A549 (cell line): ENCODE measurements at regions not wholly inside any gene's neighbourhood (a gene's known extent, or its start where the extent isn't known, plus 50 kb on each side); places are given as distances from the start of the nearest gene placed in this dataset.

Experiments
- ATAC-seq, 2 experiments: fragments of 200-7000 bp in 1 of 2; fragments of >200 bp in 1 of 2; cut with Nextera tagmentation in 1 of 2; cut with Tn5 transposase in 1 of 2; 3 replicates each; pipeline versions ENCODE4 v1.8.0 to v1.9.1; 2018 to 2020; ENCODE audit warnings: mild to moderate bottlenecking in 1 of 2, moderate library complexity in 1 of 2
- CTCF ChIA-PET: fragments of 300-600 bp; sonication (Branson Sonifier 250); formaldehyde crosslinking; extraction: SDS; loops from one replicate; lab custom pipeline; 2021; ENCODE audit warnings: antibody characterized with exemption, inconsistent platforms; lab: Yijun Ruan, JAX
- POLR2A ChIA-PET: fragments of 350-600 bp; formaldehyde crosslinking; extraction: SDS; loops from one replicate; lab custom pipeline; 2021; ENCODE audit warnings: antibody characterized with exemption, inconsistent platforms; lab: Yijun Ruan, JAX
- DNase-seq, 2 experiments: peaks; one replicate each; pipeline versions ENCODE4 v3.0.0 to v3.0.0-alpha.2; 2011 to 2016; ENCODE audit warnings: low read depth in 1 of 2, low spot score in 1 of 2
- FAIRE-seq: peaks from 2 replicates; lab custom pipeline; 2011; peaks lifted over from hg19 to GRCh38; lab: Jason Lieb, UNC
- H3K27ac ChIP-seq, 2 experiments: fragments of >200 bp; sonication (Bioruptor Twin); formaldehyde crosslinking; 3 replicates each; pipeline ENCODE4 v1.5.1; 2016 to 2017
- H3K4me1 ChIP-seq: fragments of >200 bp; sonication (Bioruptor Twin); formaldehyde crosslinking; 3 replicates; pipeline ENCODE4 v1.6.1; 2016
- H3K4me2 ChIP-seq: fragments of >200 bp; sonication (Bioruptor Twin); formaldehyde crosslinking; 3 replicates; pipeline ENCODE4 v1.6.1; 2016
- H3K4me3 ChIP-seq: fragments of >200 bp; sonication (Bioruptor Twin); formaldehyde crosslinking; 3 replicates; pipeline ENCODE4 v1.5.1; 2016
- H3K9me3 ChIP-seq: fragments of >200 bp; sonication (Bioruptor Twin); formaldehyde crosslinking; 3 replicates; pipeline ENCODE4 v1.6.1; 2016
- BCL3 ChIP-seq: fragments of >200 bp; sonication (Bioruptor Twin); formaldehyde crosslinking; IDR thresholded peaks from 3 replicates; pipeline ENCODE4 v1.6.1; 2016
- CBX2 ChIP-seq: fragments of 200-600 bp; sonication (generic); IDR thresholded peaks from 2 replicates; pipeline ENCODE4 v1.6.1; 2016; ENCODE audit warnings: low read depth, mild to moderate bottlenecking, borderline replicate concordance
- CEBPB ChIP-seq, 2 experiments: fragments of >200 bp in 1 of 2; sonication (Bioruptor Twin) in 1 of 2; formaldehyde crosslinking in 1 of 2; IDR thresholded peaks; 2 replicates each; pipeline ENCODE4 v1.6.1; 2012 to 2016
- EHMT2 ChIP-seq: fragments of 200-600 bp; sonication (generic); IDR thresholded peaks from 2 replicates; pipeline ENCODE4 v1.6.1; 2016; ENCODE audit warnings: antibody characterized with exemption, low read depth, mild to moderate bottlenecking, moderate library complexity
- EP300 ChIP-seq, 2 experiments: fragments of >200 bp; sonication (Bioruptor Twin); formaldehyde crosslinking; IDR thresholded peaks; 2 replicates in 1 of 2; 3 replicates in 1 of 2; pipeline ENCODE4 v1.6.1; 2016 to 2017
- ESRRA ChIP-seq: fragments of 150-350 bp; IDR thresholded peaks from 2 replicates; pipeline ENCODE4 v1.6.1; 2014; ENCODE audit warnings: mild to moderate bottlenecking, low read length, borderline replicate concordance
- FOSL2 ChIP-seq, 2 experiments: fragments of 450-650 bp in 1 of 2; fragments of >200 bp in 1 of 2; sonication (Bioruptor Twin) in 1 of 2; formaldehyde crosslinking; IDR thresholded peaks; 2 replicates each; pipeline versions ENCODE4 v1.5.0 to v1.6.1; 2016 to 2020; ENCODE audit warnings: mild to moderate bottlenecking in 1 of 2, moderate library complexity in 1 of 2
- HDAC2 ChIP-seq: fragments of 200-600 bp; sonication (generic); IDR thresholded peaks from 2 replicates; pipeline ENCODE4 v1.6.1; 2016
- HMGXB4 ChIP-seq: fragments of 250-450 bp; sonication (Bioruptor Pico); IDR thresholded peaks from 2 replicates; pipeline ENCODE4 v1.5.0; 2021; ENCODE audit warnings: mild to moderate bottlenecking, moderate library complexity, borderline replicate concordance
- JUNB ChIP-seq: fragments of >200 bp; sonication (Bioruptor Twin); formaldehyde crosslinking; IDR thresholded peaks from 2 replicates; pipeline ENCODE4 v1.6.1; 2016
- KDM5A ChIP-seq: fragments of 200-600 bp; sonication (generic); IDR thresholded peaks from 2 replicates; pipeline ENCODE4 v1.6.1; 2016; ENCODE audit warnings: antibody characterized with exemption, mild to moderate bottlenecking
- MAFK ChIP-seq: fragments of 450-650 bp; IDR thresholded peaks from 2 replicates; pipeline ENCODE4 v1.6.1; 2014; ENCODE audit not compliant: partially characterized antibody
- MYC ChIP-seq: IDR thresholded peaks from 2 replicates; pipeline ENCODE4 v1.6.1; 2012; ENCODE audit warnings: mild to moderate bottlenecking, inconsistent platforms, low read length, improper control_type of control experiment, borderline replicate concordance
- NFE2L2 ChIP-seq: fragments of 150-350 bp; conservative IDR thresholded peaks from 2 replicates; pipeline ENCODE4 v1.6.1; 2014; ENCODE audit warnings: low read length
- NPAS2 ChIP-seq: fragments of 250-450 bp; sonication (Bioruptor Pico); IDR thresholded peaks from 2 replicates; pipeline ENCODE4 v1.8.0; 2022; ENCODE audit warnings: mild to moderate bottlenecking, moderate library complexity, borderline replicate concordance
- NR3C1 ChIP-seq: fragments of >200 bp; sonication (Bioruptor Twin); formaldehyde crosslinking; IDR thresholded peaks from 3 replicates; pipeline ENCODE4 v1.6.1; 2017
- RARB ChIP-seq: fragments of 250-450 bp; sonication (Bioruptor Pico); IDR thresholded peaks from 2 replicates; pipeline ENCODE4 v1.8.0; 2021; ENCODE audit warnings: mild to moderate bottlenecking, moderate library complexity
- SMC3 ChIP-seq: fragments of >200 bp; sonication (Bioruptor Twin); formaldehyde crosslinking; IDR thresholded peaks from 3 replicates; pipeline ENCODE4 v1.6.1; 2018; ENCODE audit warnings: inconsistent platforms
- SREBF2 ChIP-seq: fragments of 450-650 bp; IDR thresholded peaks from 2 replicates; pipeline ENCODE4 v1.6.1; 2014; ENCODE audit warnings: mild to moderate bottlenecking, moderate library complexity
- ZC3H11A ChIP-seq: fragments of 450-650 bp; IDR thresholded peaks from 2 replicates; pipeline ENCODE4 v1.6.1; 2014; ENCODE audit warnings: antibody characterized with exemption, mild to moderate bottlenecking
- ZFP36 ChIP-seq: fragments of 450-650 bp; IDR thresholded peaks from 2 replicates; pipeline ENCODE4 v1.6.1; 2014; ENCODE audit warnings: borderline replicate concordance; ENCODE audit not compliant: partially characterized antibody
- ZNF302 ChIP-seq: fragments of 250-450 bp; sonication (Bioruptor Pico); IDR thresholded peaks from 2 replicates; pipeline ENCODE4 v1.9.0; 2021; ENCODE audit warnings: inconsistent platforms, mild to moderate bottlenecking, moderate library complexity
- WGBS: methylation state at CpG from one replicate; pipeline ENCODE4 v1.1.6; 2017; ENCODE audit errors: missing lambda C conversion rate; 5-methylcytosine and 5-hydroxymethylcytosine counted together
- TF ChIP-seq, protein P1 (sequence below): fragments of 150-350 bp; IDR thresholded peaks from 2 replicates; pipeline ENCODE4 v1.6.1; 2014; ENCODE audit warnings: low read depth, mild to moderate bottlenecking, low read length
- TF ChIP-seq, protein P2 (sequence below): fragments of 200-600 bp; sonication (generic); IDR thresholded peaks from 2 replicates; pipeline ENCODE4 v1.6.1; 2016; ENCODE audit warnings: antibody characterized with exemption, mild to moderate bottlenecking, moderate library complexity
- TF ChIP-seq, protein P3 (sequence below): IDR thresholded peaks from 2 replicates; pipeline ENCODE4 v1.6.1; 2012
- TF ChIP-seq, protein P4 (sequence below): fragments of >200 bp; sonication (Bioruptor Twin); formaldehyde crosslinking; IDR thresholded peaks from 2 replicates; pipeline ENCODE4 v1.6.1; 2016
- TF ChIP-seq, protein P5 (sequence below): IDR thresholded peaks from 2 replicates; pipeline ENCODE4 v1.6.1; 2012

GRCh38 chr9:106146066-106146840 lies 451.9 kb downstream of the TMEM38B start:
- TF ChIP-seq, protein P1, sequence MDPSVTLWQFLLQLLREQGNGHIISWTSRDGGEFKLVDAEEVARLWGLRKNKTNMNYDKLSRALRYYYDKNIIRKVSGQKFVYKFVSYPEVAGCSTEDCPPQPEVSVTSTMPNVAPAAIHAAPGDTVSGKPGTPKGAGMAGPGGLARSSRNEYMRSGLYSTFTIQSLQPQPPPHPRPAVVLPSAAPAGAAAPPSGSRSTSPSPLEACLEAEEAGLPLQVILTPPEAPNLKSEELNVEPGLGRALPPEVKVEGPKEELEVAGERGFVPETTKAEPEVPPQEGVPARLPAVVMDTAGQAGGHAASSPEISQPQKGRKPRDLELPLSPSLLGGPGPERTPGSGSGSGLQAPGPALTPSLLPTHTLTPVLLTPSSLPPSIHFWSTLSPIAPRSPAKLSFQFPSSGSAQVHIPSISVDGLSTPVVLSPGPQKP = no peak
- TF ChIP-seq ZNF302 (CRISPR knock-in tag) = no peak
- no peak for TF ChIP-seq EHMT2
- TF ChIP-seq MYC = no peak
- TF ChIP-seq ZC3H11A = no peak
- no peak for TF ChIP-seq ESRRA
- TF ChIP-seq MAFK = no peak
- TF ChIP-seq NR3C1 = no peak
- no peak for TF ChIP-seq NPAS2
- TF ChIP-seq NFE2L2 = no peak
- no peak for TF ChIP-seq RARB (CRISPR knock-in tag)
- no peak for TF ChIP-seq KDM5A
- TF ChIP-seq ZFP36 = no peak
- no peak for TF ChIP-seq BCL3
- TF ChIP-seq JUNB = no peak
- TF ChIP-seq EP300 (IDR thresholded peaks at IDR 0.05) = no peak
- TF ChIP-seq CEBPB (IDR thresholded peaks at IDR 0.05) = no peak
- TF ChIP-seq FOSL2 (IDR thresholded peaks at IDR 0.05) = no peak
- TF ChIP-seq FOSL2 (CRISPR knock-in tag; IDR thresholded peaks at IDR 0.05) = no peak
- no peak for TF ChIP-seq SMC3
- TF ChIP-seq, protein P2, sequence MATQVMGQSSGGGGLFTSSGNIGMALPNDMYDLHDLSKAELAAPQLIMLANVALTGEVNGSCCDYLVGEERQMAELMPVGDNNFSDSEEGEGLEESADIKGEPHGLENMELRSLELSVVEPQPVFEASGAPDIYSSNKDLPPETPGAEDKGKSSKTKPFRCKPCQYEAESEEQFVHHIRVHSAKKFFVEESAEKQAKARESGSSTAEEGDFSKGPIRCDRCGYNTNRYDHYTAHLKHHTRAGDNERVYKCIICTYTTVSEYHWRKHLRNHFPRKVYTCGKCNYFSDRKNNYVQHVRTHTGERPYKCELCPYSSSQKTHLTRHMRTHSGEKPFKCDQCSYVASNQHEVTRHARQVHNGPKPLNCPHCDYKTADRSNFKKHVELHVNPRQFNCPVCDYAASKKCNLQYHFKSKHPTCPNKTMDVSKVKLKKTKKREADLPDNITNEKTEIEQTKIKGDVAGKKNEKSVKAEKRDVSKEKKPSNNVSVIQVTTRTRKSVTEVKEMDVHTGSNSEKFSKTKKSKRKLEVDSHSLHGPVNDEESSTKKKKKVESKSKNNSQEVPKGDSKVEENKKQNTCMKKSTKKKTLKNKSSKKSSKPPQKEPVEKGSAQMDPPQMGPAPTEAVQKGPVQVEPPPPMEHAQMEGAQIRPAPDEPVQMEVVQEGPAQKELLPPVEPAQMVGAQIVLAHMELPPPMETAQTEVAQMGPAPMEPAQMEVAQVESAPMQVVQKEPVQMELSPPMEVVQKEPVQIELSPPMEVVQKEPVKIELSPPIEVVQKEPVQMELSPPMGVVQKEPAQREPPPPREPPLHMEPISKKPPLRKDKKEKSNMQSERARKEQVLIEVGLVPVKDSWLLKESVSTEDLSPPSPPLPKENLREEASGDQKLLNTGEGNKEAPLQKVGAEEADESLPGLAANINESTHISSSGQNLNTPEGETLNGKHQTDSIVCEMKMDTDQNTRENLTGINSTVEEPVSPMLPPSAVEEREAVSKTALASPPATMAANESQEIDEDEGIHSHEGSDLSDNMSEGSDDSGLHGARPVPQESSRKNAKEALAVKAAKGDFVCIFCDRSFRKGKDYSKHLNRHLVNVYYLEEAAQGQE = no peak
- no peaks in the 10 kb centered on the region for H3K9me3 ChIP-seq
- POLR2A ChIA-PET = no interaction called here
- CTCF ChIA-PET = no interaction called here
- FAIRE-seq (no peak), DNase-seq (no peak), ATAC-seq (no peak)
- H3K4me1 ChIP-seq = no peaks in the 10 kb centered on the region
- no peak overlapping the region for H3K4me2 ChIP-seq
- WGBS = 13% methylated on average over 6 of the region's 6 CpGs
- H3K27ac ChIP-seq = no peak overlapping the region
- H3K4me3 ChIP-seq = no peak overlapping the region

GRCh38 chr9:106146886-106147285 lies 452.5 kb downstream of the TMEM38B start:
- no peak for TF ChIP-seq CEBPB (IDR thresholded peaks at IDR 0.05)
- no peak for TF ChIP-seq HDAC2
- no peak for TF ChIP-seq HMGXB4
- TF ChIP-seq, protein P3, sequence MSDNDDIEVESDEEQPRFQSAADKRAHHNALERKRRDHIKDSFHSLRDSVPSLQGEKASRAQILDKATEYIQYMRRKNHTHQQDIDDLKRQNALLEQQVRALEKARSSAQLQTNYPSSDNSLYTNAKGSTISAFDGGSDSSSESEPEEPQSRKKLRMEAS = no peak
- no peak for TF ChIP-seq EHMT2
- no peak for TF ChIP-seq SREBF2
- TF ChIP-seq CBX2 = no peak
- TF ChIP-seq NFE2L2 = no peak
- TF ChIP-seq, protein P4, sequence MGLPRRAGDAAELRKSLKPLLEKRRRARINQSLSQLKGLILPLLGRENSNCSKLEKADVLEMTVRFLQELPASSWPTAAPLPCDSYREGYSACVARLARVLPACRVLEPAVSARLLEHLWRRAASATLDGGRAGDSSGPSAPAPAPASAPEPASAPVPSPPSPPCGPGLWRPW = no peak
- TF ChIP-seq, protein P5, sequence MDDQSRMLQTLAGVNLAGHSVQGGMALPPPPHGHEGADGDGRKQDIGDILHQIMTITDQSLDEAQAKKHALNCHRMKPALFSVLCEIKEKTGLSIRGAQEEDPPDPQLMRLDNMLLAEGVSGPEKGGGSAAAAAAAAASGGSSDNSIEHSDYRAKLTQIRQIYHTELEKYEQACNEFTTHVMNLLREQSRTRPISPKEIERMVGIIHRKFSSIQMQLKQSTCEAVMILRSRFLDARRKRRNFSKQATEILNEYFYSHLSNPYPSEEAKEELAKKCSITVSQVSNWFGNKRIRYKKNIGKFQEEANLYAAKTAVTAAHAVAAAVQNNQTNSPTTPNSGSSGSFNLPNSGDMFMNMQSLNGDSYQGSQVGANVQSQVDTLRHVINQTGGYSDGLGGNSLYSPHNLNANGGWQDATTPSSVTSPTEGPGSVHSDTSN = no peak
- TF ChIP-seq SMC3 = no peak
- TF ChIP-seq, all 56 proteins: peak for 0
- H3K4me2 ChIP-seq = no peak overlapping the region
- DNase-seq = no peak
- no peak for ATAC-seq
- no peaks in the 10 kb centered on the region for H3K9me3 ChIP-seq
- no peak overlapping the region for H3K4me3 ChIP-seq
- POLR2A ChIA-PET = no interaction called here
- H3K27ac ChIP-seq = no peak overlapping the region
- no peaks in the 10 kb centered on the region for H3K4me1 ChIP-seq
- no peak for FAIRE-seq
- CTCF ChIA-PET = no interaction called here
